ENCODE measurements at regions not wholly inside any gene's neighbourhood (a gene's known extent, or its start where the extent isn't known, plus 50 kb on each side); places are given as distances from the start of the nearest gene placed in this dataset.

DNA sequence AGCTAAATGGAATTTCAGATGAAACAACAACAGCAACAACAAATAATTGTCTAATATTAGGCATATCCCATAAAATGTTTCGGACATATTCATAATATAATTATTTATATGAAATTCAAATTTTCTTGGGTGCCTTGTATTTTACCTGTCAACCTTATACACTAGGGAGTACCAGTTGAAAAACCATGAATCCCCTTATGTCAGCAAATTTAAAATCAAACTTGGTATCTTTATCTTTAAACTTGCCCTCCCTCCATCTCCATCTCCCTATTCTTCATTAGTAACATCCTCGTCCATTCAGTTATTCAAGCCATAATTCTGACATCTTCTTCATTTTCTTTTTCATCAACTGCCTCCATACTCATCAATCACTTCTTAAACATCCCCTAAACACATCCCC, 974.5 kb upstream of the HS3ST1 start:
- TF ChIP-seq, protein P1, sequence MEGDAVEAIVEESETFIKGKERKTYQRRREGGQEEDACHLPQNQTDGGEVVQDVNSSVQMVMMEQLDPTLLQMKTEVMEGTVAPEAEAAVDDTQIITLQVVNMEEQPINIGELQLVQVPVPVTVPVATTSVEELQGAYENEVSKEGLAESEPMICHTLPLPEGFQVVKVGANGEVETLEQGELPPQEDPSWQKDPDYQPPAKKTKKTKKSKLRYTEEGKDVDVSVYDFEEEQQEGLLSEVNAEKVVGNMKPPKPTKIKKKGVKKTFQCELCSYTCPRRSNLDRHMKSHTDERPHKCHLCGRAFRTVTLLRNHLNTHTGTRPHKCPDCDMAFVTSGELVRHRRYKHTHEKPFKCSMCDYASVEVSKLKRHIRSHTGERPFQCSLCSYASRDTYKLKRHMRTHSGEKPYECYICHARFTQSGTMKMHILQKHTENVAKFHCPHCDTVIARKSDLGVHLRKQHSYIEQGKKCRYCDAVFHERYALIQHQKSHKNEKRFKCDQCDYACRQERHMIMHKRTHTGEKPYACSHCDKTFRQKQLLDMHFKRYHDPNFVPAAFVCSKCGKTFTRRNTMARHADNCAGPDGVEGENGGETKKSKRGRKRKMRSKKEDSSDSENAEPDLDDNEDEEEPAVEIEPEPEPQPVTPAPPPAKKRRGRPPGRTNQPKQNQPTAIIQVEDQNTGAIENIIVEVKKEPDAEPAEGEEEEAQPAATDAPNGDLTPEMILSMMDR (IDR thresholded peaks at IDR 0.05; ENCODE audit: poor library complexity, severe bottlenecking): no peak
- TF ChIP-seq RAD21 (conservative IDR thresholded peaks at IDR 0.05) (no peak), EZH2 (IDR thresholded peaks at IDR 0.05; ENCODE audit: borderline replicate concordance, insufficient read depth, low read length, poor library complexity, severe bottlenecking) (no peak), SMC3 (conservative IDR thresholded peaks at IDR 0.05; ENCODE audit: poor library complexity) (no peak), MXI1 (conservative IDR thresholded peaks at IDR 0.05; ENCODE audit: poor library complexity, severe bottlenecking) (no peak), EP300 (conservative IDR thresholded peaks at IDR 0.05; ENCODE audit: poor library complexity, severe bottlenecking) (no peak), POLR2AphosphoS5 (IDR thresholded peaks at IDR 0.05) (no peak), TAF1 (IDR thresholded peaks at IDR 0.05; ENCODE audit: low read depth) (no peak)
- TF ChIP-seq, protein P2, sequence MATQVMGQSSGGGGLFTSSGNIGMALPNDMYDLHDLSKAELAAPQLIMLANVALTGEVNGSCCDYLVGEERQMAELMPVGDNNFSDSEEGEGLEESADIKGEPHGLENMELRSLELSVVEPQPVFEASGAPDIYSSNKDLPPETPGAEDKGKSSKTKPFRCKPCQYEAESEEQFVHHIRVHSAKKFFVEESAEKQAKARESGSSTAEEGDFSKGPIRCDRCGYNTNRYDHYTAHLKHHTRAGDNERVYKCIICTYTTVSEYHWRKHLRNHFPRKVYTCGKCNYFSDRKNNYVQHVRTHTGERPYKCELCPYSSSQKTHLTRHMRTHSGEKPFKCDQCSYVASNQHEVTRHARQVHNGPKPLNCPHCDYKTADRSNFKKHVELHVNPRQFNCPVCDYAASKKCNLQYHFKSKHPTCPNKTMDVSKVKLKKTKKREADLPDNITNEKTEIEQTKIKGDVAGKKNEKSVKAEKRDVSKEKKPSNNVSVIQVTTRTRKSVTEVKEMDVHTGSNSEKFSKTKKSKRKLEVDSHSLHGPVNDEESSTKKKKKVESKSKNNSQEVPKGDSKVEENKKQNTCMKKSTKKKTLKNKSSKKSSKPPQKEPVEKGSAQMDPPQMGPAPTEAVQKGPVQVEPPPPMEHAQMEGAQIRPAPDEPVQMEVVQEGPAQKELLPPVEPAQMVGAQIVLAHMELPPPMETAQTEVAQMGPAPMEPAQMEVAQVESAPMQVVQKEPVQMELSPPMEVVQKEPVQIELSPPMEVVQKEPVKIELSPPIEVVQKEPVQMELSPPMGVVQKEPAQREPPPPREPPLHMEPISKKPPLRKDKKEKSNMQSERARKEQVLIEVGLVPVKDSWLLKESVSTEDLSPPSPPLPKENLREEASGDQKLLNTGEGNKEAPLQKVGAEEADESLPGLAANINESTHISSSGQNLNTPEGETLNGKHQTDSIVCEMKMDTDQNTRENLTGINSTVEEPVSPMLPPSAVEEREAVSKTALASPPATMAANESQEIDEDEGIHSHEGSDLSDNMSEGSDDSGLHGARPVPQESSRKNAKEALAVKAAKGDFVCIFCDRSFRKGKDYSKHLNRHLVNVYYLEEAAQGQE (IDR thresholded peaks at IDR 0.05; ENCODE audit: borderline replicate concordance): no peak
